IMR-90 (cell line): ENCODE measurements at regions not wholly inside any gene's neighbourhood (a gene's known extent, or its start where the extent isn't known, plus 50 kb on each side); places are given as distances from the start of the nearest gene placed in this dataset.
A peak's percentile ranks its signal among the peaks of the same experiment; 100 is the strongest.

ENCODE experiments used
- ATAC-seq: fragments of 200-7000 bp; cut with Tn5 transposase; 2 replicates; pipeline ENCODE4 v1.9.1; 2020; ENCODE audit warnings: low read depth, mild to moderate bottlenecking, moderate library complexity
- BruUV-seq: library from RNA; stranded (reverse); fragments of 400-500 nt; replicated peaks from 2 replicates; lab custom pipeline; 2021; lab: Mats Ljungman, UMichigan
- CTCF ChIA-PET: fragments of 300-600 bp; formaldehyde crosslinking; extraction: SDS; loops from one replicate; lab custom pipeline; 2021; ENCODE audit warnings: antibody characterized with exemption; lab: Yijun Ruan, JAX
- POLR2A ChIA-PET: fragments of 300-600 bp; sonication (Branson Sonifier 250); formaldehyde crosslinking; loops from one replicate; lab custom pipeline; 2022; ENCODE audit warnings: antibody characterized with exemption; ENCODE audit not compliant: unreplicated experiment; lab: Charles Lee
- DNase-seq: peaks from one replicate; pipeline ENCODE4 v3.0.0; 2013
- H2AFZ ChIP-seq: replicated peaks from 2 replicates; pipeline ENCODE3; 2013; ENCODE audit warnings: low read length, mild to moderate bottlenecking; ENCODE audit not compliant: poor library complexity
- H2AK5ac ChIP-seq: 2 replicates; pipeline ENCODE4 v1.6.1; 2013; ENCODE audit warnings: low read depth, low read length, inconsistent platforms
- H2AK9ac ChIP-seq: replicated peaks from 2 replicates; pipeline ENCODE3; 2013; ENCODE audit warnings: mild to moderate bottlenecking, low read depth, low read length, moderate library complexity; ENCODE audit not compliant: poor library complexity
- H2BK120ac ChIP-seq: 2 replicates; pipeline ENCODE4 v1.6.1; 2013; ENCODE audit warnings: low read depth, low read length, inconsistent platforms
- H2BK15ac ChIP-seq: 3 replicates; pipeline ENCODE4 v1.6.1; 2013; ENCODE audit warnings: low read depth, low read length, inconsistent platforms
- H2BK20ac ChIP-seq: 2 replicates; pipeline ENCODE4 v1.6.1; 2013; ENCODE audit warnings: low read depth, mild to moderate bottlenecking, inconsistent platforms, low read length, moderate library complexity
- H2BK5ac ChIP-seq: 2 replicates; pipeline ENCODE4 v1.6.1; 2013; ENCODE audit warnings: mild to moderate bottlenecking, low read depth, low read length, inconsistent platforms; ENCODE audit not compliant: poor library complexity, severe bottlenecking
- H3K14ac ChIP-seq: replicated peaks from 2 replicates; pipeline ENCODE4 v1.6.1; 2013; ENCODE audit warnings: low read depth, low read length, inconsistent platforms
- H3K18ac ChIP-seq: 2 replicates; pipeline ENCODE4 v1.6.1; 2013; ENCODE audit warnings: low read depth, low read length, control low read depth
- H3K23ac ChIP-seq: 2 replicates; pipeline ENCODE4 v1.6.1; 2013; ENCODE audit warnings: low read depth, low read length, inconsistent platforms
- H3K27ac ChIP-seq: 2 replicates; pipeline ENCODE4 v1.5.1; 2013; ENCODE audit warnings: mild to moderate bottlenecking, control low read depth, low read length; ENCODE audit not compliant: insufficient read depth
- H3K27me3 ChIP-seq: 2 replicates; pipeline ENCODE4 v1.6.1; 2013; ENCODE audit warnings: low read length; ENCODE audit not compliant: control insufficient read depth, insufficient read depth
- H3K36me3 ChIP-seq: 2 replicates; pipeline ENCODE4 v1.6.1; 2013; ENCODE audit warnings: low read length, mixed read lengths; ENCODE audit not compliant: control insufficient read depth, insufficient read depth
- H3K4ac ChIP-seq: 2 replicates; pipeline ENCODE4 v1.6.1; 2013; ENCODE audit warnings: low read depth, low read length, inconsistent platforms
- H3K4me1 ChIP-seq: 2 replicates; pipeline ENCODE4 v1.6.1; 2013; ENCODE audit warnings: low read length, mixed read lengths; ENCODE audit not compliant: control insufficient read depth, insufficient read depth
- H3K4me2 ChIP-seq: 2 replicates; pipeline ENCODE4 v1.6.1; 2013; ENCODE audit warnings: low read depth, mild to moderate bottlenecking, control low read depth, low read length, moderate library complexity
- H3K4me3 ChIP-seq: 2 replicates; pipeline ENCODE4 v1.5.1; 2013; ENCODE audit warnings: low read depth, mild to moderate bottlenecking, control low read depth, low read length, moderate library complexity; ENCODE audit not compliant: insufficient read depth
- H3K56ac ChIP-seq: 2 replicates; pipeline ENCODE4 v1.6.1; 2013; ENCODE audit warnings: low read length, inconsistent platforms; ENCODE audit not compliant: insufficient read depth; ENCODE audit errors: extremely low read depth
- H3K79me1 ChIP-seq, 2 experiments: 2 replicates each; pipeline ENCODE4 v1.6.1; 2013; ENCODE audit warnings: low read length in 2 of 2, inconsistent platforms in 1 of 2, low read depth in 1 of 2
- H3K9ac ChIP-seq: 2 replicates; pipeline ENCODE4 v1.6.1; 2013; ENCODE audit warnings: low read depth, low read length, control low read depth
- H3K9me1 ChIP-seq: 2 replicates; pipeline ENCODE4 v1.6.1; 2013; ENCODE audit warnings: low read length, inconsistent platforms; ENCODE audit not compliant: insufficient read depth
- H3K9me3 ChIP-seq: 2 replicates; pipeline ENCODE4 v1.6.1; 2013; ENCODE audit warnings: low read length; ENCODE audit not compliant: control insufficient read depth, insufficient read depth
- H4K20me1 ChIP-seq: 2 replicates; pipeline ENCODE4 v1.6.1; 2013; ENCODE audit warnings: low read length, inconsistent platforms; ENCODE audit not compliant: insufficient read depth
- H4K5ac ChIP-seq: 2 replicates; pipeline ENCODE4 v1.6.1; 2013; ENCODE audit warnings: mild to moderate bottlenecking, low read depth, low read length, control low read depth
- H4K8ac ChIP-seq, 2 experiments: 2 replicates each; pipeline ENCODE4 v1.6.1; 2013; ENCODE audit warnings: low read depth in 2 of 2, low read length in 2 of 2, control low read depth in 1 of 2, inconsistent platforms in 1 of 2
- H4K91ac ChIP-seq: 2 replicates; pipeline ENCODE4 v1.6.1; 2013; ENCODE audit warnings: low read depth, low read length, inconsistent platforms; ENCODE audit not compliant: insufficient read depth
- MAFK ChIP-seq: IDR thresholded peaks from 2 replicates; pipeline ENCODE4 v1.6.1; 2012; ENCODE audit warnings: low read depth, low read length, improper control_type of control experiment
- MXI1 ChIP-seq: IDR thresholded peaks from 2 replicates; pipeline ENCODE4 v1.6.1; 2012; ENCODE audit warnings: low read depth, mild to moderate bottlenecking, low read length, moderate library complexity, borderline replicate concordance
- dilution Hi-C: fragments of 300-500 bp; cut with HindIII; formaldehyde crosslinking; loops from one replicate; pipeline ENCODE4 v1.14.3; 2018; ENCODE audit warnings: low sequenced_read_pairs; ENCODE audit not compliant: unreplicated experiment
- in situ Hi-C: fragments of 300-500 bp; cut with MboI; formaldehyde crosslinking; loops from 3 replicates; pipeline ENCODE4 v1.14.3; 2019; ENCODE audit warnings: low sequenced_read_pairs, inconsistent platforms, mixed read lengths
- intact Hi-C: fragments of 100-400 bp; cut with micrococcal nuclease; formaldehyde crosslinking; loops from 2 replicates; pipeline ENCODE4 v1.10.0; 2022

GRCh38 chr5:148003226-148003625 is 60.6 kb upstream of the SPINK5 start:
- dilution Hi-C loops = no loop called here
- intact Hi-C loops = loop anchor here (5.0 kb wide), 1 partner anchor 274 kb away; no protein-coding TSS in a partner anchor
- CTCF ChIA-PET = no interaction called here

More at GRCh38 chr5:148003226-148003625, 60.6 kb upstream of the SPINK5 start:
- Histone ChIP-seq H3K14ac (no peak overlapping the region), H2BK20ac (no peak overlapping the region), H2AFZ (no peak overlapping the region), H3K9me1 (no peaks in the 10 kb centered on the region), H3K4ac (no peak overlapping the region), H3K23ac (no peak overlapping the region), H3K18ac (no peak overlapping the region), H3K4me3 (no peak overlapping the region), H3K27ac (no peak overlapping the region), H4K20me1 (no peaks in the 10 kb centered on the region), H3K27me3 (no peaks in the 10 kb centered on the region), H3K9me3 (peaks cover 8% of the 10 kb centered on the region), H3K9ac (no peak overlapping the region), H4K5ac (no peak overlapping the region), H4K8ac (no peak overlapping the region), H3K4me2 (no peak overlapping the region), H3K79me1 (no peaks in the 10 kb centered on the region), H3K56ac (no peak overlapping the region), H3K36me3 (no peaks in the 10 kb centered on the region), H2AK5ac (no peak overlapping the region), H2BK15ac (no peak overlapping the region), H3K4me1 (no peaks in the 10 kb centered on the region), H4K91ac (no peak overlapping the region), H2BK120ac (no peak overlapping the region), H2AK9ac (no peak overlapping the region), H2BK5ac (no peak overlapping the region)
- ATAC-seq (no peak), DNase-seq (no peak)
- in situ Hi-C loops = no loop called here
- TF ChIP-seq MXI1 (no peak), MAFK (peak; percentile 78)
- POLR2A ChIA-PET = no interaction called here
- BruUV-seq = no TSS peak
